SK-N-SH (cell line): ENCODE measurements at regions not wholly inside any gene's neighbourhood (a gene's known extent, or its start where the extent isn't known, plus 50 kb on each side); places are given as distances from the start of the nearest gene placed in this dataset.

Source experiments
- CTCF ChIP-seq: fragments of 200-600 bp; sonication (generic); IDR thresholded peaks from 2 replicates; pipeline ENCODE4 v1.6.1; 2017; ENCODE audit warnings: antibody characterized with exemption, mild to moderate bottlenecking, moderate library complexity
- EZH2phosphoT487 ChIP-seq: fragments of 200-600 bp; sonication (generic); IDR thresholded peaks from 2 replicates; pipeline ENCODE4 v1.6.1; 2017; ENCODE audit warnings: low read depth, mixed run types, mild to moderate bottlenecking, antibody characterized with exemption, moderate library complexity, borderline replicate concordance
- FOXM1 ChIP-seq: IDR thresholded peaks from 2 replicates; pipeline ENCODE4 v1.4.0; 2012; ENCODE audit warnings: low read depth, mild to moderate bottlenecking
- GABPA ChIP-seq: IDR thresholded peaks from 2 replicates; pipeline ENCODE4 v1.4.0; 2012; ENCODE audit warnings: low read depth, mild to moderate bottlenecking
- IRF3 ChIP-seq: fragments of 150-350 bp; IDR thresholded peaks from 2 replicates; pipeline ENCODE4 v1.6.1; 2016; ENCODE audit warnings: mild to moderate bottlenecking, low read depth, low read length
- JUND ChIP-seq: IDR thresholded peaks from 2 replicates; pipeline ENCODE4 v1.4.0; 2012
- MAX ChIP-seq: IDR thresholded peaks from 2 replicates; pipeline ENCODE4 v1.4.0; 2012; ENCODE audit warnings: low read depth
- MXI1 ChIP-seq: IDR thresholded peaks from 2 replicates; pipeline ENCODE4 v1.6.1; 2012; ENCODE audit warnings: mild to moderate bottlenecking, low read depth, low read length, improper control_type of control experiment
- POLR2AphosphoS5 ChIP-seq: IDR thresholded peaks from 2 replicates; pipeline ENCODE4 v1.6.1; 2012; ENCODE audit warnings: low read depth, low read length
- RAD21 ChIP-seq: IDR thresholded peaks from 2 replicates; pipeline ENCODE4 v1.6.1; 2012; ENCODE audit warnings: mild to moderate bottlenecking, low read length
- RCOR1 ChIP-seq: fragments of 150-350 bp; IDR thresholded peaks from 2 replicates; pipeline ENCODE4 v1.6.1; 2017; ENCODE audit warnings: antibody characterized with exemption, low read length
- SIN3A ChIP-seq: IDR thresholded peaks from 2 replicates; pipeline ENCODE4 v1.6.1; 2012; ENCODE audit warnings: low read depth, mild to moderate bottlenecking, low read length, moderate library complexity, borderline replicate concordance
- USF1 ChIP-seq: IDR thresholded peaks from 2 replicates; pipeline ENCODE4 v1.4.0; 2012; ENCODE audit warnings: low read depth, borderline replicate concordance
- ZBTB33 ChIP-seq: IDR thresholded peaks from 2 replicates; pipeline ENCODE4 v1.4.0; 2012; ENCODE audit warnings: low read depth, borderline replicate concordance

- no peak for TF ChIP-seq CTCF
- no peak for TF ChIP-seq POLR2AphosphoS5
- no peak for TF ChIP-seq USF1
- TF ChIP-seq GABPA, result no peak
- no peak for TF ChIP-seq MXI1
- TF ChIP-seq MAX, result no peak
- TF ChIP-seq IRF3, result no peak
- no peak for TF ChIP-seq FOXM1
- TF ChIP-seq RAD21, result no peak
- no peak for TF ChIP-seq ZBTB33
- TF ChIP-seq EZH2phosphoT487, result no peak
- no peak for TF ChIP-seq JUND
- no peak for TF ChIP-seq SIN3A
- no peak for TF ChIP-seq RCOR1
These were observed 292.1 kb downstream of the VPS13C start for GRCh38 chr15:61768131-61768530.
